ENCODE measurements at regions not wholly inside any gene's neighbourhood (a gene's known extent, or its start where the extent isn't known, plus 50 kb on each side); places are given as distances from the start of the nearest gene placed in this dataset.
A peak's percentile ranks its signal among the peaks of the same experiment; 100 is the strongest.

- Histone ChIP-seq H3K4me2 (peak overlapping the region in 3 of 11 experiments; percentile 1 to 5 (median 3); a peak in 2 of 22 replicates), H3K36me3 (no peaks in the 10 kb centered on the region; a peak in 1 of 22 replicates), H3K9ac (no peak overlapping the region), H3K27me3 (no peaks in the 10 kb centered on the region), H4K20me1 (no peaks in the 10 kb centered on the region; a peak in 1 of 22 replicates), H3K4me1 (peaks cover 0 to 4% (median 0%) of the 10 kb centered on the region in 10 experiments; a peak in 1 of 20 replicates), H3K4me3 (no peak overlapping the region), H3K27ac (no peak overlapping the region), H3K9me3 (replicated peaks in 1 of 11) (peaks cover 0 to 31% (median 0%) of the 10 kb centered on the region in 11 experiments; a peak in 6 of 22 replicates)
- no peak for TF ChIP-seq Cebpa-rat (IDR thresholded peaks at IDR 0.05)
These were observed 248.3 kb upstream of the ANO5 start for GRCh38 chr11:21944577-21944976.

GRCh38 chr11:21948876-21949275 lies 244.0 kb upstream of the ANO5 start:
- no peak for TF ChIP-seq Cebpa-rat (IDR thresholded peaks at IDR 0.05)
- no peaks in the 10 kb centered on the region for H3K27me3 ChIP-seq
- H4K20me1 ChIP-seq = no peaks in the 10 kb centered on the region; a peak in 1 of 22 replicates
- no peak overlapping the region for H3K9ac ChIP-seq
- no peak overlapping the region for H3K4me2 ChIP-seq
- H3K4me1 ChIP-seq = peaks cover 0 to 4% (median 0%) of the 10 kb centered on the region in 10 experiments; a peak in 1 of 20 replicates
- H3K27ac ChIP-seq = no peak overlapping the region
- no peak overlapping the region for H3K4me3 ChIP-seq
- peaks cover 0 to 10% (median 0%) of the 10 kb centered on the region in 11 experiments; a peak in 2 of 22 replicates for H3K36me3 ChIP-seq
- peaks cover 0 to 12% (median 0%) of the 10 kb centered on the region in 11 experiments; a peak in 3 of 22 replicates for H3K9me3 ChIP-seq (replicated peaks in 1 of 11)

- peaks cover 0 to 15% (median 0%) of the 10 kb centered on the region in 11 experiments; a peak in 3 of 22 replicates for H3K9me3 ChIP-seq (replicated peaks in 1 of 11)
- peaks cover 0 to 10% (median 0%) of the 10 kb centered on the region in 11 experiments; a peak in 2 of 22 replicates for H3K36me3 ChIP-seq
- H3K4me1 ChIP-seq = no peaks in the 10 kb centered on the region
- no peak overlapping the region for H3K27ac ChIP-seq
- H3K27me3 ChIP-seq = no peaks in the 10 kb centered on the region
- H3K4me2 ChIP-seq = no peak overlapping the region
- H3K9ac ChIP-seq = no peak overlapping the region
- H3K4me3 ChIP-seq = no peak overlapping the region
- TF ChIP-seq Cebpa-rat (IDR thresholded peaks at IDR 0.05) = no peak
- H4K20me1 ChIP-seq = no peaks in the 10 kb centered on the region; a peak in 1 of 22 replicates
These were observed 243.0 kb upstream of the ANO5 start for GRCh38 chr11:21949763-21950413.

GRCh38 chr11:21963013-21963412 lies 229.9 kb upstream of the ANO5 start:
- no peak overlapping the region for H3K4me3 ChIP-seq

GRCh38 chr11:21965221-21965620 lies 227.7 kb upstream of the ANO5 start:
- H3K36me3 ChIP-seq = no peaks in the 10 kb centered on the region
- no peak overlapping the region for H3K4me2 ChIP-seq
- H3K27me3 ChIP-seq = no peaks in the 10 kb centered on the region
- H3K9me3 ChIP-seq (replicated peaks in 1 of 11) = no peaks in the 10 kb centered on the region
- no peak overlapping the region for H3K27ac ChIP-seq
- TF ChIP-seq Cebpa-rat (IDR thresholded peaks at IDR 0.05) = no peak
- no peak overlapping the region for H3K9ac ChIP-seq
- no peaks in the 10 kb centered on the region for H3K4me1 ChIP-seq
- H4K20me1 ChIP-seq = no peaks in the 10 kb centered on the region
- no peak overlapping the region for H3K4me3 ChIP-seq

More at GRCh38 chr11:21963013-21963412, 229.9 kb upstream of the ANO5 start:
- Histone ChIP-seq H3K27me3 (no peaks in the 10 kb centered on the region), H3K27ac (no peak overlapping the region), H3K4me2 (no peak overlapping the region), H3K9me3 (replicated peaks in 1 of 11) (no peaks in the 10 kb centered on the region), H3K9ac (no peak overlapping the region), H3K4me1 (no peaks in the 10 kb centered on the region), H4K20me1 (no peaks in the 10 kb centered on the region), H3K36me3 (no peaks in the 10 kb centered on the region)
- no peak for TF ChIP-seq Cebpa-rat (IDR thresholded peaks at IDR 0.05)

DNA sequence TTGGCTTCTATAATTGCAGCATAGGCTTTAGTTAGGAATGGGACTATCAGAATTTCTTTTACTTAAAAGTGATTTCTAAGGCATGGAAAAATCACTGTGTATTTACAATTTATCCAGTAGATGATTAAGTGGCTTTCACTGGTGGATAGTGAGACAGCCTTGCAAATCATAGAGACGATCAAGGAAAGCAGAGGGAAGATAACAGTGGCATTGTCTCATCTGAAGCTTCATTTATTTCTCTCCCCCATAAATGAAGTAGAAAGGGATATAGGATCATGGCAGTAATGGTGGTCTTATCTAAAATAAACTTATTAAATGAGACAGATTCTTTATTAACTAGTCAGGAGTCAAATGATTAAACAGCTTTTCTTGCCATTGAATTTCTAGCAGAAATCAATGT lies 224.2 kb upstream of the ANO5 start:
- no peaks in the 10 kb centered on the region for H3K4me1 ChIP-seq
- TF ChIP-seq Cebpa-rat (IDR thresholded peaks at IDR 0.05) = no peak

DNA sequence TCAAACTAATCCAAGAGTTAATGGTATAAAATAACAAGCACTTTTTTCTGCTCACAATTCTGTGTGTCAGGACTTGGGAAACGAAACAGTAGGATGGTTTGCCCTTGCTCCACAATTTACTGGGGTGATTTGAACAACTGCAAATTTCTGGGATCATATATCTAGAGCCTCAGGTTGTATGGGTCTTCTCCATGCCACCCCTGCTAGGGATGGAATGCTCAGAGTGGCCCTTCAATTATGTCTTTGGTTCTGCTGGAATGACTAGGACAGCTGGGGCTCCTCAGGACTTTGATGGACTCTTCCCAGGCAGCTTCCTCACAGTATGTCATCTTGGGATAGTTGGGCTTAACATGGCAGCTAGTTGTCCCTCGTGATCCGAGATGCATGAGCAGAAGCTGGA lies 223.0 kb upstream of the ANO5 start:
- H3K4me3 ChIP-seq = no peak overlapping the region
- H4K20me1 ChIP-seq = no peaks in the 10 kb centered on the region
- TF ChIP-seq Cebpa-rat (IDR thresholded peaks at IDR 0.05) = no peak
- H3K9ac ChIP-seq = no peak overlapping the region
- peaks cover 0 to 7% (median 0%) of the 10 kb centered on the region in 11 experiments; a peak in 2 of 22 replicates for H3K9me3 ChIP-seq (replicated peaks in 1 of 11)
- no peaks in the 10 kb centered on the region for H3K4me1 ChIP-seq
- no peaks in the 10 kb centered on the region for H3K36me3 ChIP-seq
- H3K4me2 ChIP-seq = no peak overlapping the region
- H3K27me3 ChIP-seq = no peaks in the 10 kb centered on the region
- H3K27ac ChIP-seq = no peak overlapping the region

More for the DNA sequence above, 224.2 kb upstream of the ANO5 start:
- H3K36me3 ChIP-seq = no peaks in the 10 kb centered on the region
- H3K27me3 ChIP-seq = no peaks in the 10 kb centered on the region
- H3K27ac ChIP-seq = no peak overlapping the region
- H3K4me2 ChIP-seq = no peak overlapping the region
- peaks cover 0 to 7% (median 0%) of the 10 kb centered on the region in 11 experiments; a peak in 2 of 22 replicates for H3K9me3 ChIP-seq (replicated peaks in 1 of 11)
- no peak overlapping the region for H3K9ac ChIP-seq
- no peak overlapping the region for H3K4me3 ChIP-seq
- H4K20me1 ChIP-seq = no peaks in the 10 kb centered on the region

GRCh38 chr11:21975242-21975641 lies 217.6 kb upstream of the ANO5 start:
- H3K36me3 ChIP-seq = no peaks in the 10 kb centered on the region; a peak in 1 of 22 replicates
- no peak overlapping the region for H3K27ac ChIP-seq
- no peak overlapping the region for H3K4me3 ChIP-seq
- no peaks in the 10 kb centered on the region for H3K27me3 ChIP-seq
- H3K9me3 ChIP-seq (replicated peaks in 1 of 11) = peaks cover 0 to 13% (median 0%) of the 10 kb centered on the region in 11 experiments; a peak in 3 of 22 replicates
- H3K9ac ChIP-seq = no peak overlapping the region
- no peak for TF ChIP-seq Cebpa-rat (IDR thresholded peaks at IDR 0.05)
- no peaks in the 10 kb centered on the region for H4K20me1 ChIP-seq
- H3K4me2 ChIP-seq = no peak overlapping the region
- H3K4me1 ChIP-seq = no peaks in the 10 kb centered on the region

DNA sequence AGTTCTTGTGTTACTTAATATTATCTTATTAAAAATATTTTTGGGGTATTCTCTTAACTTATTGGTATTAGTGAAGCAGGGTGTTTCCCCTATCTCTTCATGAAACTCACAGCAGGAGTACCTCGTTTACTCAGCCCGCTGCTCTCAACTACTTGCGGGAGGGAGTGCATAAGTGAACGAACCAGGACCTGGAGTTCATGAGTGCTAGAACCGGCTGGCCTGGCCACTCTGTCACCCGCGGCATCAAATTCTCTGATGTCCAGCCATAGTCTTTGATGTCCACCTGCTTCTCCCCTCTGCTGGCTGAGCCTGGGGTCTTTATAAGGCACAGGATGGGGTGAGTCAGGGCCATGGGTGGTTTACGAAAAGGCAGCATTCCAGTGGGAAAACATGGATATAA lies 216.7 kb upstream of the ANO5 start:
- Histone ChIP-seq H3K9me3 (replicated peaks in 1 of 11) (peaks cover 0 to 13% (median 0%) of the 10 kb centered on the region in 11 experiments; a peak in 3 of 22 replicates), H3K36me3 (no peaks in the 10 kb centered on the region; a peak in 1 of 22 replicates), H3K4me3 (no peak overlapping the region), H4K20me1 (no peaks in the 10 kb centered on the region), H3K9ac (no peak overlapping the region), H3K4me1 (no peaks in the 10 kb centered on the region), H3K4me2 (no peak overlapping the region), H3K27me3 (no peaks in the 10 kb centered on the region), H3K27ac (no peak overlapping the region)
- no peak for TF ChIP-seq Cebpa-rat (IDR thresholded peaks at IDR 0.05)

DNA sequence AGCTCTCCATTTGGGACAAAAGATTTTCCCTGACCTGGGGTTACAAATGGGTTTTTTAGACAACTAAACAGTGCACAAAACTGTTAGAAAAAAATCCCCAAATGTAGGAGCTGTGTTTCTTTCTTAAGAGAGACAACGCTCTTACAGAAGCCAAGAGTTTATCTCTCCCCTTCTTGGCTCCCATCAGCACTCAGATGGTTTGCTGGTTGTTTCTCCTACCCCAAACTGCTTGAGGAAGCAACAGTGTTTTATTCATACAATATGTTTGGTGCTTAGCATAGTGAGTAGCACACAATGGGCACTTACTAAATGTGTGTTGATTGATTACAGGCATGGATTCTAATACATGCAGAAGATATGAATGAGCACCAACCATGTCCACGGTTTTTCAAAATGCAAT lies 209.5 kb upstream of the ANO5 start:
- Histone ChIP-seq H3K4me3 (no peak overlapping the region), H3K4me2 (no peak overlapping the region), H3K9ac (no peak overlapping the region), H3K4me1 (no peaks in the 10 kb centered on the region), H4K20me1 (no peaks in the 10 kb centered on the region), H3K36me3 (peaks cover 0 to 26% (median 0%) of the 10 kb centered on the region in 11 experiments; a peak in 3 of 22 replicates), H3K27ac (no peak overlapping the region), H3K27me3 (no peaks in the 10 kb centered on the region), H3K9me3 (replicated peaks in 1 of 11) (peaks cover 0 to 6% (median 0%) of the 10 kb centered on the region in 11 experiments; a peak in 1 of 22 replicates)
- no peak for TF ChIP-seq Cebpa-rat (IDR thresholded peaks at IDR 0.05)
